Upper lobe of left lung (tissue), 4 donors: ENCODE measurements at regions not wholly inside any gene's neighbourhood (a gene's known extent, or its start where the extent isn't known, plus 50 kb on each side); places are given as distances from the start of the nearest gene placed in this dataset.

Experiments
- POLR2A ChIP-seq, 4 donors: fragments of 450-650 bp; IDR thresholded peaks; one replicate each; pipeline ENCODE4 v1.5.1; 2016 to 2017; ENCODE audit warnings: antibody characterized with exemption in 4 of 4, mild to moderate bottlenecking in 2 of 4
- POLR2AphosphoS5 ChIP-seq, 2 donors: sonication (generic); formaldehyde crosslinking; IDR thresholded peaks; one replicate each; pipeline ENCODE4 v1.5.1; 2017; ENCODE audit warnings: antibody characterized with exemption in 2 of 2
- TF ChIP-seq, protein P1 (sequence below), 6 experiments: fragments of 450-650 bp in 4 of 6; fragments of 200-600 bp in 2 of 6; sonication (generic) in 2 of 6; IDR thresholded peaks; one replicate each; pipeline ENCODE4 v1.5.1; 2016 to 2019; ENCODE audit warnings: antibody characterized with exemption in 6 of 6

DNA sequence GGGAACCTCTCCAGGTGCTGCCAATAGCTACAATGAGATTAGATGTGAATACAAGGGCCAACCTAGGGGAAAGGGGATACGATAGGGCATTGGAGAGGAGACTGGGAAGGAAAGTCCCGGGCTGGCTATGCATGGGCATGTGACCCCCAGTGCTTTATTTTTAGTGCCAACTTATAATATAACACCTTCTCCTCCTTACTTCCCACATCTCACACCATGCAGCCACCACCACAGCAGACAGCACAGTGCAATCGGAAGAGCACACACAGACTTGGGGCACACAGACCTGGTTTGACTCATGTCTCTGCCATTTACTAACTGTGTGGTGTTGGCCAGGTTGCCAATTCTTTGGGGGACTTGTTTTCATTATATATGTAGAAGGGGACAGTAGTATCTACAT lies 85.4 kb downstream of the TOMM20 start:
- TF ChIP-seq, protein P1, sequence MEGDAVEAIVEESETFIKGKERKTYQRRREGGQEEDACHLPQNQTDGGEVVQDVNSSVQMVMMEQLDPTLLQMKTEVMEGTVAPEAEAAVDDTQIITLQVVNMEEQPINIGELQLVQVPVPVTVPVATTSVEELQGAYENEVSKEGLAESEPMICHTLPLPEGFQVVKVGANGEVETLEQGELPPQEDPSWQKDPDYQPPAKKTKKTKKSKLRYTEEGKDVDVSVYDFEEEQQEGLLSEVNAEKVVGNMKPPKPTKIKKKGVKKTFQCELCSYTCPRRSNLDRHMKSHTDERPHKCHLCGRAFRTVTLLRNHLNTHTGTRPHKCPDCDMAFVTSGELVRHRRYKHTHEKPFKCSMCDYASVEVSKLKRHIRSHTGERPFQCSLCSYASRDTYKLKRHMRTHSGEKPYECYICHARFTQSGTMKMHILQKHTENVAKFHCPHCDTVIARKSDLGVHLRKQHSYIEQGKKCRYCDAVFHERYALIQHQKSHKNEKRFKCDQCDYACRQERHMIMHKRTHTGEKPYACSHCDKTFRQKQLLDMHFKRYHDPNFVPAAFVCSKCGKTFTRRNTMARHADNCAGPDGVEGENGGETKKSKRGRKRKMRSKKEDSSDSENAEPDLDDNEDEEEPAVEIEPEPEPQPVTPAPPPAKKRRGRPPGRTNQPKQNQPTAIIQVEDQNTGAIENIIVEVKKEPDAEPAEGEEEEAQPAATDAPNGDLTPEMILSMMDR (IDR thresholded peaks at IDR 0.05): no peak
- TF ChIP-seq POLR2A (IDR thresholded peaks at IDR 0.05): no peak
- TF ChIP-seq POLR2AphosphoS5 (IDR thresholded peaks at IDR 0.05): no peak
